Erythroblast (primary cell): ENCODE measurements at regions not wholly inside any gene's neighbourhood (a gene's known extent, or its start where the extent isn't known, plus 50 kb on each side); places are given as distances from the start of the nearest gene placed in this dataset.

ENCODE experiments used
- DNase-seq, 2 experiments: peaks; one replicate each; lab custom pipeline; 2025; lab: John Stamatoyannopoulos, UW
- GATA1 ChIP-seq: IDR thresholded peaks from 2 replicates; pipeline ENCODE4 v1.6.1; 2011; ENCODE audit warnings: low read depth, mild to moderate bottlenecking, control low read depth, low read length, moderate library complexity
- POLR2A ChIP-seq: IDR thresholded peaks from 2 replicates; pipeline ENCODE4 v1.6.1; 2011; ENCODE audit warnings: mild to moderate bottlenecking, low read length

DNA sequence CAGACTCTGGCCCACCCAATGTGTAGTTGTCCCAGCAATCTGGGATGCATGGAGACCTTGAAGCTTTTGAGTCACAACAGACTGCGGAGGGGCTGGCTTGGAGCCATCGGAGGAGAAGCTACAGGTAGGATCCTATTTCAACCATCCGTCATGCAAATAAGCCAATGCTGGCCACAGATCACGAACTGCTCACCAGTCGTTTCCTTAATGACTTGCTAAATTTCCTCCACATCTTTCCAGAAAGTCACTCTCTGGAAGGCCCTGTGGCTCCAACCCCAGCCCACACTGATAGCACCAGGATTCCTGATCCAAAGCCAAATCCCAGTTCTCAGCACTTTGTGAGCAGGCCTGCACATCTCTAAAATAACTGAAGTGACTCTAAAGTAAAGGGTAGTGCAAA, 321.3 kb downstream of the RAB28 start:
- TF ChIP-seq GATA1 (no peak), POLR2A (no peak)
- DNase-seq = no peak

DNA sequence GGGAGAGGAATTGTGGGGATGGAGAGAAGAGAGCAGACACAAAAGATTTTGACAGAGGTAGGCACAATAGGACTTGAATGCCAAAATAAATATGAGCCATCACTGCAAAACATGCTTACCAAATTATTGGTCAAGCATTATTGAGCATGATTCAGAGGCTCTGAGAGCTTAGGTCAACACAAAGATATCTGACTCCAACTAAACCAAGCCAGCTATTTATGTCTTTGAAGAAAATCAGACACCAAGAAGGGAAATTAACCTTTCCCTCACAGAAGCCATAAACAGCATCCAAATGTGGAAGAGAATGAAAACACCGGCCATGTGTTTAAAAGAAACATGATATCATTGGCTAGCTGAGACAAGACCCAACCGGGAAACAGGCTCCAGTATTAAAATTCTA, 323.2 kb downstream of the RAB28 start:
- TF ChIP-seq POLR2A (no peak), GATA1 (no peak)
- no peak for DNase-seq

DNA sequence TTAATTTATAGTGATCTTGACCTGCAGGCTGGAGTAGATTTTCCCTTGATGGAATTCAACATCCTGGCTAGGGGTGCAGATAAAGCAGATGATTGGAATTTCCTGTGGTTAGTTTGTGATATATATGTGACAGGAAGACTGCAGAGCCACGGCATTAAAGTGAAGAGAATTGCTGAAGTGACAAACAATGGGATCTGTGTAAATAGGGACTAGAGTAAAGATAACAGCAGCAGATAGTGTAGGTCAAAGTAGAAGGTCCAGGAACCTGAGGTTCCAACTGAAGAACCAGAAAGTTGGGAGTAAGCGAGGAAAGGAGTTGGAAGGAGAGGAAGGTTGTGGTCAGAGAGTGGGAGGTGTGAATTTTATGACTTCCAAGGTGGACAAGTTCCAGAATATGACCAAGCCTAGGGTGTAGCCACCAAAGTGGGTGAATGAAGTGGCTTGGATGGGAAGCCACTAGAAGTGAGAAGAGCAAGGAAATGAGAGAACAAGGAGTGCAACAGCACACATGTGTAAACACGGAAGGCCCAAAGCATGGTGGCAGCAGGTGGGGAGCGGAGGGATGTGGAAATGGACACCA, 325.0 kb downstream of the RAB28 start:
- no peak for DNase-seq
- TF ChIP-seq POLR2A (no peak), GATA1 (no peak)

DNA sequence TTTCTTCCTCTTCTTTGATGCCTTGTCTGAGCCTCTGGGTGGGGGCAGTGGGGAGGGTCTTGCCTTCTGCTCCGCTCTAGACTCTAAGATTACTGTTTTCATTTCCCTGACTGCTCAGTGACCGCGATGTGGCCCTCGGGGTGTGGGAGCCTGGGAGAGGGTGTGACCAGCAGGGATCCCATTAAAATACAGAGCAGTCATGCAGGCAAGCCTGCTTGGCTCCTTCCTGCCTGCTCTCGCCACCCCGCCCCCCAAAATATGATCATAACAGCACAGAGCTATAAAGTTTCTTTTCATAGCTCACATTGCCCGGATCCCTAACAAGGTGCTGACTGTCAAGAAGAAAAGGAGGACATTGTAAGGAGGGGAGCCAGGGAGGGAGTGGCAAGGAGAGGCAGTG, 332.9 kb downstream of the RAB28 start:
- no peak for DNase-seq
- TF ChIP-seq POLR2A (no peak), GATA1 (no peak)

DNA sequence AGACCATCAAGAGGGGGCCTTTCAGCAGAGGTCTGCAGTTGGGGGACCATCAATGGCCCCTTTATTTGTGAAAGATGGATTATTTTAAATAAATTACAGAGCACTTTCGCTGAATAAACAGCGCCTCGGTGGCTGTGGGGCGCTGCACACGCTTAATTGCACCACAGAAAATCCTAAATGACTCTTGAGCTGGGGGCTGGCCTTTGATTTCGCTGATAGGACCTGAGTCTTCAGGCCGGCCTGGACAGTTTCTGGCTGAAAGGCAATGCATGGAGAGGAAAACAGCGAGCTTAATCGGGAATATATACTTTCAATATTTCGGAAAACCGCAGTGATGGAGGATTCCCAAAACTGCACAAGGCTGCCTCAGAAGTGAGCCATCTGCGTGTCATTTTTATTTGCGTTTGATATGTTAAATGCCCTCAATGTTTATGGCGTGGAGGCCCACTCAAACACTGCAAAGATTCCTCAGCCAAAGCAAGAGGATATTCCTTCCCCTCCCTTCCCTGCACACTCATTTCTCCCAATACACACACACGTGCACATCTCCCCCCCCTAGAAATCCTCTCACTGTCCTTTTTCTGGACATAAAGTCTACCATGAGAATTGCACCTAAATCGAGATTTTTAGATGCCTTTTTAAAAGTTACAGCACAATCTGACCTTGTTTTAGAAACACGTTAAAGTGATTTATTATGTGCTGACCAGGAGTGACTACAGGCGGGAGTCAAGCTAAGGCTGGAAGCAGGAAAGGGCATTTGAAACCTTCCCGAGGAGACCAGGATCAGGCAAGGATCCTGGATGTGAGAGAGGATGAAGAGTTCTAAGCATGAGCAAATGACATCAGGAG, 340.7 kb downstream of the RAB28 start:
- DNase-seq = no peak
- TF ChIP-seq GATA1 (no peak), POLR2A (no peak)

DNA sequence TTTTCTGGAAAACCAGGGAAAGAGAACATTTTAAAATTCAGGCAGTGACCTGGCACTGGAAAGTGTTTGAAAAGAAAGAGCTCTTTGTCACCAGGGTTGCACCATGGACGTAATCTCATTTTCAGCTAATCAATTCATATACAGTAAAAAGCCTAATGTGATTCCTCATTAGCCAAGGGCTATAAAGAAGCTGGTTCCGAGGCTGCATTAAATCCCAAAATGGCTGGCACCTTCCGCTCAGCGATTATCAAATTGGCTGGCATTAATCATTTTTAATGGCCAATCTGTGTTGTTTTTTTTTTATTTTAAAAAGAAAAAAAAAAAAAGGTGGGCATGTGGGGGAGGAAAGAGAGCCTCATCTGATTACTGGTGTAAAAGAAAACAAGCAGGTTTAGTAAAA, 341.4 kb downstream of the RAB28 start:
- no peak for TF ChIP-seq POLR2A
- no peak for TF ChIP-seq GATA1
- DNase-seq = no peak

DNA sequence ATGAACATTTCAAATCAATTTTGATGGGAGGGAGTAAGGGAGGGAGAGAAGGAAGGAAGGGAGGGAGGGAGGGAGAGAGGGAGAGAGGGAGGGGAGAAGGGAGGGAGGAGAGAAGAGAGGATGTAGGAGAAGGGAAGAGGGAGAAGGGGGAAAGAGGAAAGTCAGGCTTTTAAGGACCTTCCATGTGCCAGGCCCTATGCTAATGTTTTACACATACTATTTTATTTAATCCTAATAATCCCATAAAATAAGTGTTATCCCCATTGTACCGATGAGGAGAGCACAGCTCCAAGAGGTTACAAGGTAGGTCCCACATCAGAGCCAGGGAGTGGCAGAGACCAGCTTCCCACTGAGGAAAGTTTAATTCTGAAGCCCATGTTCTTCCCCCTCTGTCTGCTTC, 341.9 kb downstream of the RAB28 start:
- no peak for TF ChIP-seq POLR2A
- no peak for TF ChIP-seq GATA1
- no peak for DNase-seq

DNA sequence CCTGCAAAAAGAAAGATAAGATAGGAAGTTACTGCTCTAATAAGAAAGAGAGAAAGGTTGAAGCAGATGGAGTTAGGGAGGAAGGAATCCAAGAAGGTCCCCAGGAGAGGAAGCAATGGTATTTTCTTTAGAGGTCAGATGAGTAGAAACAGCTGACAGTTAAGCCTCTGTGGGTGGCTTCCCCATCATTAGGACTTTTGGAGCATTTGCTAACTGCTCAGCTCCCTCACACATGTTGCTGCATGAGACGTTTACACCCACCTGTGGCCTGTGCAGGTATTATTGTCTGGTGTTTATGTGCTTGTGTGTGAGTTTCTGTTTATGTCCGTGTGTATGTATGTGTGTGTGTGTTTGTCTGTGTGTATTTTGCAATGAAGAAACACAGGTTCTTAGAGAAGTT, 346.8 kb downstream of the RAB28 start:
- DNase-seq = no peak
- no peak for TF ChIP-seq POLR2A
- no peak for TF ChIP-seq GATA1

DNA sequence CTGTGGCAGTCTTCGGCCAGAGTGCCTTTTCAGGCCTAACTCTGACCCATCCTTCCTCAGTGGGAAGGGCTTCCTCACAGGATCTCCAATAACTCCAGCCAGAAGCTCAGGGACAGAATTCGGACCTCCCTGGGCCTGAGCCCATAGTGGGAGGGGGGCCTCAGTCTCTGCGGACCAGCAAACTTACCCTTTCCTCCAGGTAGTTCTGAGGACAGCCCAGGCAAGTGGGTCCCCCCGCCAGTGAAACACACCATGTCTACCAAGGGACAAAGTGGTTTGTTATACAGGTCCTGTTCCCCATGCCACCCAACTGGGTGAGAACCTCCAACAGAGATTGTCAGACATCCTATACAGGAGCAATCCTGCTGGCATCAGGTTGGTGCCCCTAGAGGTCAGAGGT, 350.4 kb downstream of the RAB28 start:
- no peak for TF ChIP-seq POLR2A
- TF ChIP-seq GATA1 = no peak
- no peak for DNase-seq

DNA sequence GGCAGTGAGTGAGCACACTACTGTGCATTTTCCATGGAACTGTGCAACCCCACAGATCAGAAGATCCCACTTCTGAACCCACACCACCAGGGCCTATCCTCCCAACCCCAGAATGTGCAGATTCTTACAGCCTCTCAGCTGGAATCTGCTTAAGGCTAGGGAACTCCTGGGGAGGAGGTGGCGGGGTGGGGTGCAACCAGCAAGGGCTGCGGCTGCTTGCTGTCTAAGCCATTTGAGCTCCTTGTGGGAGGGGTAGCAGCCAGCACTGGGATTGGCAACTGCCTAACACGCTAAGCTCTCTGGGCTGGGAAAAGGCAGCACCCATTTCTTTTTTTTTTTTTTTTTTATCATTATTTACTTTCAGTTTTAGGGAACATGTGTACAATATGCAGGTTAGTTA, 353.3 kb downstream of the RAB28 start:
- no peak for DNase-seq
- TF ChIP-seq POLR2A = no peak
- no peak for TF ChIP-seq GATA1

DNA sequence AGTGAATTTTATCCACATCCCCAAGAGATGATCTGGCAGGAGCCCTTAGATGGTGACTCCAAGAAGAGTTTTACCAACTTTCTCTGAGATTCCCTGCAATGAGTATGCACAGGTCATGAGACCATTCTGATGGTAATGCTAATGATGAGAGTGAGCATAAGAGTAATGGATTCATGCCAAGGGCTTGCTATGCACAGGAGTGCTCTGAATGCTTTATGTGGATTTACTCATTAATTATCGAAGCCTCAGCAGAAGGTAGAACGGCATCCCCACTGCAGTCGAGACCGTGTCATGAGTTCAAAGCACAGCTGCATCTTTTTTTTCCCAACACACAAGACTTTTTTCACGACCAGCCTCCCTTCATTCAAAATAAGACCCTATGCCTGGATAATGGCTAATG, 355.0 kb downstream of the RAB28 start:
- no peak for TF ChIP-seq GATA1
- no peak for TF ChIP-seq POLR2A
- DNase-seq = no peak

DNA sequence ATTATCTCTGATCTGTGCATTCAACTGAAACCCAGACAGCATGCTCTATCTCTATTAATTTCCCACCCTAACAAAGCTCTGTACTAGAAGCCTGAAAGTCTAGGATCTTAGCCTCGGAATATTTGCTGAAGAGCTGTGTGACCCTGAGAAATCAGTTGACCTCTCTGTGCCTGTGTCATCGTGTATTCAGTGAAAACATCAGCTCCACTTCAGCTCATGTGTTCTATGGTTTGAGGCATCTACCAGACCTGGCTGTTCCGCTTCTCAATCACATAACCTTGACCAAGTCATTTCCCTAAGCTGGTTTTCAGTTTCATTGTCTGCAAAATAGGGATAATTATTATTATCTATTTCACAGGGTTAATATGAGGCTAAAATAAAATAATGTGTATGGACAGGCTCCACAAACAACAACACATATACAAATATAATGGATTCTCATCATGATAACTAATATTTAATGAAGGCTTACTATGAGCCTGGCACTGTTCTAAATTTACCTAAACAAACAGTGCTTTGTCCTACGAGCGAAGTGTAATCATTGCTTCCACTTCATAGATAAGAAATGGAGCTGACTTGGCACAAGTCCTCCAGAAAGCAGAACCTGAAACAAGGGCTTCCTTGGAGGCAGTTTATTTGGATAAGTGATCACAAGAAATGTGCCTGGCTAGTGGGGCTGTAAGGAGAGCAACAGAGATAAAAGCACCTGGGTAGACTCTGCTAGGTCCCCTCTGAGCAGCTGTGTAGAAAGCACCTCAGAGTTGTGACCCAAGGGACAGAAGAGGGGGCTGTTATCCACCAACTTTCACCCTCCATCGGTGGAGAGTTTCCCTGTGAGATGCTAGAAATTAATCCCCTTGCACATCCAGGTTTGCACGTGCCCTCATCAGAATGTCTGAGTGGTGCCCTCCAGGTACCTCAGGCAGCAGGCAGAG, 356.9 kb downstream of the RAB28 start:
- no peak for DNase-seq
- TF ChIP-seq GATA1 (no peak), POLR2A (no peak)

DNA sequence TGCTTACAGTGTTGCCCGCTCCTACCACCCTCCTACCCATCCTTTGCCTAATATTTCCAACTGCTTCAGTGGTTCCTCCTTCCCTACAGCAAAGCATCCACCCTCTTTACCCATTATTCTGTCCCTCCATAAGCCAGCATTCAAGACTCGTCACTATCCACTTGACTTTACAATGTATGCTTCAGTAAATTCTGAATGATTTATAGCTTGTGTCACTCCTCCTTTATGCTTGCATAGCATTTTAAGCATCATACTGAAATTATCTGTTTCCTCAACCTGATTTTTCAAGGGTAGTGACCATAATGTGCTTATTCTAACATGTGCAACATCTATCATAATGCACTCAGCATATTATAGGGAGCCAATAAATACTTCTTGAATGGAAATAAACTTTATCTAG, 365.5 kb downstream of the RAB28 start:
- no peak for DNase-seq
- no peak for TF ChIP-seq GATA1
- TF ChIP-seq POLR2A = no peak

DNA sequence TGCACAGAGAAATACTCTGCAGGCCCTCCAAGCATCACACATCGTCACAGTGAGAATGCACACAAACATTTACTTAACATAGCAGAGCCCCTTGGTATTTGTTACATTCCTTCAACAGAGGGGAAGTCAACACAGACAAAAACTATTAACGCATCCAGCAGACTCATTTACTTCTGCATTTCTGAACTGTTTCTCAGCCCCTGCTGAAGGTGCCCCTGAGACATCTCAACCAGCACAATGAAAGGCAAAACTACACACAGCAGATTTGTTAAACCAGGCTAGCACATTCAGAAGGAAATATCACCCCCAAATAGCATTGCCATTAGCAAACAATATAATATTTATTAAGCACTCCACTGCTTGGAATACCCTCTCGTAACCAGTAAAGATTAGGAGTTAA, 367.0 kb downstream of the RAB28 start:
- TF ChIP-seq GATA1 (no peak), POLR2A (no peak)
- DNase-seq = no peak
